ENCODE measurements at regions not wholly inside any gene's neighbourhood (a gene's known extent, or its start where the extent isn't known, plus 50 kb on each side); places are given as distances from the start of the nearest gene placed in this dataset.

GRCh38 chr17:73879987-73880386 lies 235.7 kb upstream of the SDK2 start:
- Histone ChIP-seq H3K27me3 (ENCODE audit: control insufficient read depth, insufficient read depth, low read length) (no peaks in the 10 kb centered on the region), H3K4me3 (ENCODE audit: low read length) (no peak overlapping the region), H3K27ac (ENCODE audit: low read length) (no peak overlapping the region), H3K36me3 (ENCODE audit: control insufficient read depth, insufficient read depth, low read length) (no peaks in the 10 kb centered on the region), H3K4me1 (ENCODE audit: control insufficient read depth, insufficient read depth, low read length) (no peaks in the 10 kb centered on the region), H3K9me3 (ENCODE audit: control insufficient read depth, insufficient read depth, low read length) (no peaks in the 10 kb centered on the region)
- DNase-seq (ENCODE audit: low read depth, low spot score), result no peak
- whole genome bisulfite sequencing (ENCODE audit: insufficient coverage, insufficient read length), result no CpG with 5 or more reads among the region's 5 CpGs

DNA sequence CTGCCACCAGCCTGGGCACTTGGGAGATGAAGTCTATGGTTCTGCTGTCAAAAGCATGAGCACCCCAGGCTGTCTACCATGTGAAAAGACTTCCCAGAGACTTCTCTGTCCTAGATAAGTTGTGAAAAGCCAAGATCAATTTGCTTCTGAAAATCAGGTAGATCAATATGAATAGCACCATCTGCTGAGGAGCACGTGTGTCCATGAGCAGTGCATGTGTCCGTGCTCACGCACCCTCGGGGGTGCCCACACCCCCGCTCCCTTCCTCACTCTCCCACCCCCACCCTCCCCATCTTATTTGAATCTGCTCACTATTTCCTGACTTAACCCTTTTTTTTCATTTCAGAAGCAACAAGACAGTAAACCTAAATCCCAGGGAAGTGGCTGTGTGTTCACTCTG lies 238.3 kb upstream of the SDK2 start:
- Histone ChIP-seq H3K9me3 (ENCODE audit: control insufficient read depth, insufficient read depth, low read length) (no peaks in the 10 kb centered on the region), H3K4me1 (ENCODE audit: control insufficient read depth, insufficient read depth, low read length) (no peaks in the 10 kb centered on the region), H3K27ac (ENCODE audit: low read length) (no peak overlapping the region), H3K27me3 (ENCODE audit: control insufficient read depth, insufficient read depth, low read length) (no peaks in the 10 kb centered on the region), H3K36me3 (ENCODE audit: control insufficient read depth, insufficient read depth, low read length) (no peaks in the 10 kb centered on the region), H3K4me3 (ENCODE audit: low read length) (no peak overlapping the region)
- WGBS (ENCODE audit: insufficient coverage, insufficient read length), result no CpG with 5 or more reads among the region's 5 CpGs
- DNase-seq (ENCODE audit: low read depth, low spot score), result no peak

- Histone ChIP-seq H3K27ac (ENCODE audit: low read length) (no peak overlapping the region), H3K9me3 (ENCODE audit: control insufficient read depth, insufficient read depth, low read length) (no peaks in the 10 kb centered on the region), H3K36me3 (ENCODE audit: control insufficient read depth, insufficient read depth, low read length) (no peaks in the 10 kb centered on the region), H3K27me3 (ENCODE audit: control insufficient read depth, insufficient read depth, low read length) (no peaks in the 10 kb centered on the region), H3K4me1 (ENCODE audit: control insufficient read depth, insufficient read depth, low read length) (no peaks in the 10 kb centered on the region), H3K4me3 (ENCODE audit: low read length) (no peak overlapping the region)
- no CpG with 5 or more reads among the region's 10 CpGs for WGBS (ENCODE audit: insufficient coverage, insufficient read length)
- DNase-seq (ENCODE audit: low read depth, low spot score), result no peak
Observed at GRCh38 chr17:73883175-73883574, 238.9 kb upstream of the SDK2 start.

DNA sequence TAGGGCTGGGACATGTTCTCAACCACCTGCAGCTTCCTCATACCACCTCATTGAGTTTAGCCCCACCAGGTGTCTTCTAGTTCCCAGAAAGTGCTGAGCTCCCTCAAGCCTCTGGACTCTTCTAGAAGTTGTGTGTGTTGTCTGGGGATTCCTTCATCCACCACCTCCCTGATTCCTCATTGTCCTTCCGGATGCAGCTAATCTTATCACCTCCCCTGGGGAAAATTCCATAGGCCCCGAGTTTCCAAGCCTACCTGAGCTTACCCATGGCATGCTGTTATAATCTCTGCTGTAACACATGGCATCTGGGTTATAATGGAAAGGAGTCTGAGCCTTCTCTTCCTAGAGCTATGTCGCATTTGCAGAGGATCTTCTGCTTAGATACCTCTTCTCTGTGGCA lies 243.5 kb upstream of the SDK2 start:
- no peak for DNase-seq (ENCODE audit: low read depth, low spot score)
- Histone ChIP-seq H3K4me3 (ENCODE audit: low read length) (no peak overlapping the region), H3K27me3 (ENCODE audit: control insufficient read depth, insufficient read depth, low read length) (no peaks in the 10 kb centered on the region), H3K4me1 (ENCODE audit: control insufficient read depth, insufficient read depth, low read length) (no peaks in the 10 kb centered on the region), H3K36me3 (ENCODE audit: control insufficient read depth, insufficient read depth, low read length) (no peaks in the 10 kb centered on the region), H3K9me3 (ENCODE audit: control insufficient read depth, insufficient read depth, low read length) (no peaks in the 10 kb centered on the region), H3K27ac (ENCODE audit: low read length) (no peak overlapping the region)
- no CpG with 5 or more reads among the region's 3 CpGs for WGBS (ENCODE audit: insufficient coverage, insufficient read length)

GRCh38 chr17:73888862-73889261 lies 244.6 kb upstream of the SDK2 start:
- Histone ChIP-seq H3K36me3 (ENCODE audit: control insufficient read depth, insufficient read depth, low read length) (no peaks in the 10 kb centered on the region), H3K9me3 (ENCODE audit: control insufficient read depth, insufficient read depth, low read length) (no peaks in the 10 kb centered on the region), H3K4me1 (ENCODE audit: control insufficient read depth, insufficient read depth, low read length) (no peaks in the 10 kb centered on the region), H3K27me3 (ENCODE audit: control insufficient read depth, insufficient read depth, low read length) (no peaks in the 10 kb centered on the region), H3K27ac (ENCODE audit: low read length) (no peak overlapping the region), H3K4me3 (ENCODE audit: low read length) (no peak overlapping the region)
- no CpG with 5 or more reads among the region's 7 CpGs for WGBS (ENCODE audit: insufficient coverage, insufficient read length)
- no peak for DNase-seq (ENCODE audit: low read depth, low spot score)

DNA sequence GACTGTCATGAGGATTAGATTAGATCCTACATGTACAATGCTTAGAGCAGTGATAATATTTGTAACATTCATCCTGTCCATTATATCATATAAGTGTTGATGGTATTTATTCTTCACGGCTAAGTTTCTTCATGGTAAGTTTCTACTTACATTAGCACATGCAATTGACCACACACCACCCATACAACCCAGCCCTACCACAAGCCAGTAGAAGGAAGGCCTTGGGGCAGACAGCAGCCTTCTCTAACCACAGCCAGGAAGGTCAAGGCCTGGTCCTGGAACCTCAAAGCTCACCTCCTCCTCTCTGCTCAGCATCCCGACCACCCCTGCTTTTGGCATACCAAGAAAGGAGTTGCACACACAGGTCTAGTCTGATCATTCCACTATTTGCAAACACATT lies 245.2 kb upstream of the SDK2 start:
- Histone ChIP-seq H3K27me3 (ENCODE audit: control insufficient read depth, insufficient read depth, low read length) (no peaks in the 10 kb centered on the region), H3K4me1 (ENCODE audit: control insufficient read depth, insufficient read depth, low read length) (no peaks in the 10 kb centered on the region), H3K9me3 (ENCODE audit: control insufficient read depth, insufficient read depth, low read length) (no peaks in the 10 kb centered on the region), H3K36me3 (ENCODE audit: control insufficient read depth, insufficient read depth, low read length) (no peaks in the 10 kb centered on the region), H3K4me3 (ENCODE audit: low read length) (no peak overlapping the region), H3K27ac (ENCODE audit: low read length) (no peak overlapping the region)
- no CpG with 5 or more reads among the region's 2 CpGs for WGBS (ENCODE audit: insufficient coverage, insufficient read length)
- no peak for DNase-seq (ENCODE audit: low read depth, low spot score)

DNA sequence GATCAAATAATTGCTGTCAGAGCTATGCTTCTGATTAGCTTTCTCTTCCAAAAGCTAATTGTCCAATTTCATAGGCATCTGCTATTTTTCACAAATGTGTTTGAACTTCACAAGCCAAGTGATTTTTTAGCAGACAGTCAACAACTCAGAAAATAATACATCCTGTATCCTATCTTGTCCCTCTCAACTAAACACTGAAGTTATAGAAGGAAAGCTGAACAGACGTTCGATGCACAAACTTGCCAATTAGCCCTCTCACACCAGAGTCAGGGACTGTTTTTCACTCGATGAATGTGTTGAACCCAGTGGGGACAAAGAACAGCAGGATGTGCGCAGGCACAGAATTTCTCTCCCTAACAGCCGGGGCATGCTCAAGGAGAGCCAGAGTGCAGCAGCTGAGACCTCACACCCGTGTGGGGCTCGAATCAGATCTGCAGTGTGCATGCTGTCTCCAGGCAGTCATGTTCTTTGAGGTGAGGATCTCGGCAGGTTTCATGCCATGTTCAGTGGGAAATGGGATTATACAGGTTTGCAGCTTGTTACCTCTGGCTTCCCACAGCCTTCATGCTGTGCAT lies 246.7 kb upstream of the SDK2 start:
- DNase-seq (ENCODE audit: low read depth, low spot score), result no peak
- no peak overlapping the region for H3K4me3 ChIP-seq (ENCODE audit: low read length)
- H3K4me1 ChIP-seq (ENCODE audit: control insufficient read depth, insufficient read depth, low read length), result no peaks in the 10 kb centered on the region
- H3K27ac ChIP-seq (ENCODE audit: low read length), result no peak overlapping the region
- no peaks in the 10 kb centered on the region for H3K36me3 ChIP-seq (ENCODE audit: control insufficient read depth, insufficient read depth, low read length)
- H3K9me3 ChIP-seq (ENCODE audit: control insufficient read depth, insufficient read depth, low read length), result no peaks in the 10 kb centered on the region
- no peaks in the 10 kb centered on the region for H3K27me3 ChIP-seq (ENCODE audit: control insufficient read depth, insufficient read depth, low read length)
- WGBS (ENCODE audit: insufficient coverage, insufficient read length), result no CpG with 5 or more reads among the region's 8 CpGs

DNA sequence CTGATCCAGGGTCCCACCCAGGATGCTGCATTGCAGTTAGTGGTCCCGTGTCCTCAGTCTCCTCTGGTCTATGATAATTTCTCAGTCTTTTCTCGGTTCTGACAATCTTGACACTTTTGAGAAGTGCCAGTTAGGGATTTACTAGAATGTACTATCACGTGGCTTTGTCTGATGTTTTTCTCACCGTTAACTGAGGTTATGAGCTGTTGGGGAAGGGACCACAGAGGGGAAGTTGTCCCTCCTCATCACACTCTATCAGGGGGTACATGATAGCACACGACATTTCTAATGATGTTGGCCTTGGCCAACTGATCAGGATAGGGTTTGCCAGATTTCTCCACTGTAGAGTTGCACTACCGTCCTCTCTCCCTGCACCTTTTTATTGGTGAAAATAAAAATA lies 250.9 kb upstream of the SDK2 start:
- H3K4me1 ChIP-seq (ENCODE audit: control insufficient read depth, insufficient read depth, low read length), result no peaks in the 10 kb centered on the region
- H3K27ac ChIP-seq (ENCODE audit: low read length), result no peak overlapping the region
- no peaks in the 10 kb centered on the region for H3K36me3 ChIP-seq (ENCODE audit: control insufficient read depth, insufficient read depth, low read length)
- no peaks in the 10 kb centered on the region for H3K9me3 ChIP-seq (ENCODE audit: control insufficient read depth, insufficient read depth, low read length)
- peaks cover 5% of the 10 kb centered on the region; the same call in 1 of the 2 replicates for H3K27me3 ChIP-seq (ENCODE audit: control insufficient read depth, insufficient read depth, low read length)
- H3K4me3 ChIP-seq (ENCODE audit: low read length), result no peak overlapping the region
- DNase-seq (ENCODE audit: low read depth, low spot score), result no peak
- WGBS (ENCODE audit: insufficient coverage, insufficient read length), result no CpG with 5 or more reads among the region's 6 CpGs

DNA sequence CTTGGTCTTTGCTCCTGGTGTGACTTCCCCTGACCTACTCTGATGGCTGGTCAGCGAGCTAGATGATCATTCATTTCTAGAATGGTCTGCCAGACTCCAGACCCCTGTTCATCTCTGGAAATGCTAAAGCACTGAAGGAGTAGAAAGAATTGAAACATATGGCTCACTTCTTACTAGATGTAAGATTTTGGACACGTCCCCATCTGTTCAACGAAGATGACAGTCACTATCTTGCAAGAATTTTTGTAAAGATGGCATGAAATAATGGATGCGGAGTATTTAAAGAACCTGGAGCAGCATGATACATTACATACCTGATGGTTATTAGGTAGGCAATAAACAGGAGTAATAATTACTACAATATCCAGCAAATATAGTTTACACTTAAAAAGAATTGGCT lies 252.7 kb upstream of the SDK2 start:
- H3K9me3 ChIP-seq (ENCODE audit: control insufficient read depth, insufficient read depth, low read length), result no peaks in the 10 kb centered on the region
- no CpG with 5 or more reads among the region's 4 CpGs for WGBS (ENCODE audit: insufficient coverage, insufficient read length)
- peaks cover 23% of the 10 kb centered on the region for H3K27me3 ChIP-seq (ENCODE audit: control insufficient read depth, insufficient read depth, low read length)
- no peaks in the 10 kb centered on the region for H3K36me3 ChIP-seq (ENCODE audit: control insufficient read depth, insufficient read depth, low read length)
- no peak for DNase-seq (ENCODE audit: low read depth, low spot score)
- H3K27ac ChIP-seq (ENCODE audit: low read length), result no peak overlapping the region
- H3K4me1 ChIP-seq (ENCODE audit: control insufficient read depth, insufficient read depth, low read length), result no peaks in the 10 kb centered on the region
- H3K4me3 ChIP-seq (ENCODE audit: low read length), result no peak overlapping the region

- Histone ChIP-seq H3K4me1 (ENCODE audit: control insufficient read depth, insufficient read depth, low read length) (no peaks in the 10 kb centered on the region), H3K36me3 (ENCODE audit: control insufficient read depth, insufficient read depth, low read length) (no peaks in the 10 kb centered on the region), H3K27ac (ENCODE audit: low read length) (no peak overlapping the region), H3K4me3 (ENCODE audit: low read length) (no peak overlapping the region), H3K9me3 (ENCODE audit: control insufficient read depth, insufficient read depth, low read length) (no peaks in the 10 kb centered on the region), H3K27me3 (ENCODE audit: control insufficient read depth, insufficient read depth, low read length) (peaks cover 43% of the 10 kb centered on the region)
- WGBS (ENCODE audit: insufficient coverage, insufficient read length), result no CpG with 5 or more reads among the region's 8 CpGs
- no peak for DNase-seq (ENCODE audit: low read depth, low spot score)
Observed at GRCh38 chr17:73899839-73900238, 255.6 kb upstream of the SDK2 start.

- no peaks in the 10 kb centered on the region for H3K9me3 ChIP-seq (ENCODE audit: control insufficient read depth, insufficient read depth, low read length)
- no peak overlapping the region for H3K4me3 ChIP-seq (ENCODE audit: low read length)
- no peaks in the 10 kb centered on the region for H3K36me3 ChIP-seq (ENCODE audit: control insufficient read depth, insufficient read depth, low read length)
- H3K27ac ChIP-seq (ENCODE audit: low read length), result no peak overlapping the region
- peaks cover 45% of the 10 kb centered on the region for H3K27me3 ChIP-seq (ENCODE audit: control insufficient read depth, insufficient read depth, low read length)
- no peak for DNase-seq (ENCODE audit: low read depth, low spot score)
- no peaks in the 10 kb centered on the region for H3K4me1 ChIP-seq (ENCODE audit: control insufficient read depth, insufficient read depth, low read length)
- no CpG with 5 or more reads among the region's 7 CpGs for WGBS (ENCODE audit: insufficient coverage, insufficient read length)
Observed at GRCh38 chr17:73900516-73900915, 256.3 kb upstream of the SDK2 start.

Data from iPS DF 6.9 (cell line).